GM21737 (cell line): ENCODE measurements at regions not wholly inside any gene's neighbourhood (a gene's known extent, or its start where the extent isn't known, plus 50 kb on each side); places are given as distances from the start of the nearest gene placed in this dataset.
A peak's percentile ranks its signal among the peaks of the same experiment; 100 is the strongest.
"Not testable (repeated sequence)": the region's sequence is repeated elsewhere in the genome, so short reads cannot be mapped to it uniquely, and the experiment has no call there.

ENCODE experiments used
- ATAC-seq: cut with Tn5 transposase; IDR thresholded peaks from one replicate; pipeline ENCODE4 v1.9.1; 2021; ENCODE audit warnings: mild to moderate bottlenecking, moderate library complexity; ENCODE audit not compliant: unreplicated experiment

- ATAC-seq = not testable (repeated sequence)
These were observed 252.1 kb upstream of the POT1 start for GRCh38 chr7:125181569-125182267.

GRCh38 chr7:125173571-125173970 is 243.9 kb upstream of the POT1 start:
- no peak for ATAC-seq

DNA sequence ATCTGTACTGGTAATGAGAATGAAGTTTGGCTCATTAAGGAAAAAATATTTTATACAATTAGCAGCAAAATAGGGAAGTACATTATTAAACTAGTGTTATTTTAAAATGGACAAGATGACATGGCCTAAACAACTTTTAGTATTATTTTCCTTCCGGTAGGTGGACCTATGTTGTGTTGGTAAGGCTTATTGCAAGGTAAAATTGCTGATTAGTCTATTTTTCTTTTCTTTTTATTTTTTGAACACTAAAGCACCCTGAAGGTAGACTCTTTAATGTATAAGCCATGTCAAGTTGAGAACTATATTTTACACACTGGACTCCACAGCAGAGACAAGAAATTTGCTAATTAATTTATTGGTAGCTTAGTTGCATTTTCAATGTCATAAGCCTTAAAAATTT is 239.5 kb upstream of the POT1 start:
- ATAC-seq = no peak

GRCh38 chr7:125154930-125155329 is 225.3 kb upstream of the POT1 start:
- no peak for ATAC-seq

- no peak for ATAC-seq
These were observed 219.5 kb upstream of the POT1 start for GRCh38 chr7:125149151-125149550.

- ATAC-seq = no peak
These were observed 217.4 kb upstream of the POT1 start for GRCh38 chr7:125147047-125147446.

GRCh38 chr7:125136755-125137532 is 207.3 kb upstream of the POT1 start:
- no peak for ATAC-seq

GRCh38 chr7:125136341-125136740 is 206.7 kb upstream of the POT1 start:
- no peak for ATAC-seq

DNA sequence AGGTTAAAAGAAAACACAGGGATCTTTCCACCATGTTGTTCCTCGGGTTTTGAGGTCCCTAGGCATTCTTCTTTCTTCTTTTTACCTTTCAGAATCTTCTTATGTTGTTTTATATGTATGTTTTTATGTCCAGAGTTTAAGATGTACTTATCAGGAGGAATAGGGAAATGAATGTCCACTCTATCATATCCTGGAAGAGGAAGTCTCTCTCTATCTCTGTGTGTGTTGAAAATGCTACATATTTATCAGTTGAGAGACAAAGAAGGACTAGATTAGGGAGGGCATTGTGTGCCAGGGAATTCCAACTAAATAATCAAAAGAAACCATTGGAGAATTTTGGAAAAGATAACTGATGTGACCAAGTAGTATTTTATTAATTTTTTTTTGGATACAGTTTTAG is 200.5 kb upstream of the POT1 start:
- ATAC-seq = no peak

GRCh38 chr7:125127304-125127703 is 197.7 kb upstream of the POT1 start:
- ATAC-seq = no peak

- ATAC-seq = no peak
These were observed 196.8 kb upstream of the POT1 start for GRCh38 chr7:125126376-125126775.

- ATAC-seq = no peak
These were observed 195.7 kb upstream of the POT1 start for GRCh38 chr7:125125315-125125714.

GRCh38 chr7:125122173-125122572 is 192.5 kb upstream of the POT1 start:
- ATAC-seq = no peak

GRCh38 chr7:125119559-125120115 is 190.0 kb upstream of the POT1 start:
- no peak for ATAC-seq

- ATAC-seq = no peak
These were observed 188.8 kb upstream of the POT1 start for GRCh38 chr7:125118444-125118843.

GRCh38 chr7:125112850-125113249 is 183.2 kb upstream of the POT1 start:
- no peak for ATAC-seq

DNA sequence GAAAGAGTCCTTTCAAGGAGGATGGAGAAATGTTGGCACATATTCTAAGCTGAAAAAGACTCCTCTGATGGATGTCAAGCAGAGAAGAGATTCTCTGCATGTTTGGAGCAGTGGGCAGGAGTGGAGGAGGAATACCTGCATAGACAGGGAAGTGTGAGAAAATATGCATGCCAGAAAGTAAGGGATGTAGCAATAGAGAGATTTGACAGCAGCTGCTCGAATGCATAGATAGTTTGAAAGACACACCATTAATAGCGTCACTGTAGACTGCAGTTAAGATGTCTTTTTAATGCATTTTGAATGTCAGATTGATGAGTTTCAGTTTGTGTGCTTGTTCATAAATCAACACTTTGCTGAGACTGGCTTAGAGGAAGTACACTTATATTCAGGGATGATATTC is 169.9 kb upstream of the POT1 start:
- no peak for ATAC-seq

- ATAC-seq = peak; percentile 86
These were observed 168.8 kb upstream of the POT1 start for GRCh38 chr7:125098377-125098970.

DNA sequence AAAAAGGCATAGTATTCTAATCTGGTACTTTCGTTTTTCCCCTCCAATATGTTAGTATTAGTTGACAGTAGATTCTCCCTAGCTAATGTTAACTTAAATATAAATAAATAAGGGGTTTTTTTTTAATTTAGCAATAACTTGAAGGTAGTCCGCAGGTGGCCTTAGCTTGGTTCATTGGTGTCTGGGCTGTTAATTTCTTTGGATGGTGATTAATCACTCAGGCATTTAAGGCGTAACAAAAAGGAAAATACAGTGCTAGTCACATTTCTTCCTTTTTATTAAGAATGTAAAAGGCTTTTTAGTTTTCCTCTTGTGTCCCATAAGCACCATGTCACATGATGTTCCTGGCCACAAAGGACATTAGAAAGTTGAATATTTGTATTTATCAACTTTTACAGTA is 161.0 kb upstream of the POT1 start:
- ATAC-seq = no peak

DNA sequence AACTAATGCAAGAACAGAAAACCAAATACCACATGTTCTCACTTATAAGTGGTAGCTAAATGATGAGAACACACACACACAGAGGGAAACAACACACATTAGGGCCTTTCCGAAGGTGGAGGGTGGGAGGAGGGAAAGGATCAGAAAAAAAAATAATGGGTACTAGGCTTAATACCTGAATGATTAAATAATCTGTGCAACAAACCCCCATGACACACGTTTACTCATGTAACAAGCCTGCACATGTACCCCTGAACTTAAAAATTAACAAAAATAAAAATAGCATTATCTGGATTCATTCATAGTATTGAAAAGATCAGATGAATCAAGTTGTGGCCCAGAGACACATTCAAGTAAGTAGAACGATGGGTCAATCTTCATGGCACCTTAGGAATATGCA is 159.5 kb upstream of the POT1 start:
- ATAC-seq = no peak

- no peak for ATAC-seq
These were observed 158.9 kb upstream of the POT1 start for GRCh38 chr7:125088555-125088954.

GRCh38 chr7:125085084-125085483 is 155.5 kb upstream of the POT1 start:
- no peak for ATAC-seq
